HL-60 (cell line): ENCODE measurements at regions not wholly inside any gene's neighbourhood (a gene's known extent, or its start where the extent isn't known, plus 50 kb on each side); places are given as distances from the start of the nearest gene placed in this dataset.
A peak's percentile ranks its signal among the peaks of the same experiment; 100 is the strongest.

ENCODE experiments used
- DNase-seq, 2 experiments: peaks; one replicate each; pipeline ENCODE4 v3.0.0-alpha.2; 2010 to 2020; ENCODE audit warnings: low read depth in 1 of 2, low spot score in 1 of 2
- H3K27ac ChIP-seq: fragments of 250-450 bp; sonication (Bioruptor Pico); replicated peaks from 2 replicates; pipeline ENCODE4 v1.5.1; 2020; ENCODE audit warnings: mild to moderate bottlenecking, moderate library complexity
- H3K27me3 ChIP-seq: fragments of 250-450 bp; sonication (Bioruptor Pico); 2 replicates; pipeline ENCODE4 v1.5.1; 2021; ENCODE audit warnings: mild to moderate bottlenecking, moderate library complexity; ENCODE audit not compliant: insufficient read depth, poor library complexity, severe bottlenecking
- H3K4me3 ChIP-seq: replicated peaks from 2 replicates; pipeline ENCODE4 v1.5.1; 2011; ENCODE audit warnings: mild to moderate bottlenecking, control low read depth, low read length; ENCODE audit not compliant: insufficient read depth
- CTCF ChIP-seq: IDR thresholded peaks from one replicate; pipeline ENCODE4 v1.5.1; 2011; ENCODE audit warnings: low read length, control low read depth, inconsistent platforms; ENCODE audit not compliant: insufficient read depth
- GABPA ChIP-seq: IDR thresholded peaks from 2 replicates; pipeline ENCODE4 v1.6.1; 2012; ENCODE audit warnings: low read depth
- POLR2AphosphoS5 ChIP-seq: IDR thresholded peaks from 2 replicates; pipeline ENCODE4 v1.6.1; 2012; ENCODE audit warnings: low read depth
- SPI1 ChIP-seq: IDR thresholded peaks from 2 replicates; pipeline ENCODE4 v1.6.1; 2012; ENCODE audit warnings: low read depth, mild to moderate bottlenecking, borderline replicate concordance
- TF ChIP-seq, protein P1 (sequence below): IDR thresholded peaks from 2 replicates; pipeline ENCODE4 v1.6.1; 2012; ENCODE audit warnings: low read depth; ENCODE audit not compliant: insufficient replicate concordance

- H3K4me3 ChIP-seq = no peak overlapping the region
- DNase-seq = no peak
- TF ChIP-seq SPI1 = no peak
- TF ChIP-seq, protein P1, sequence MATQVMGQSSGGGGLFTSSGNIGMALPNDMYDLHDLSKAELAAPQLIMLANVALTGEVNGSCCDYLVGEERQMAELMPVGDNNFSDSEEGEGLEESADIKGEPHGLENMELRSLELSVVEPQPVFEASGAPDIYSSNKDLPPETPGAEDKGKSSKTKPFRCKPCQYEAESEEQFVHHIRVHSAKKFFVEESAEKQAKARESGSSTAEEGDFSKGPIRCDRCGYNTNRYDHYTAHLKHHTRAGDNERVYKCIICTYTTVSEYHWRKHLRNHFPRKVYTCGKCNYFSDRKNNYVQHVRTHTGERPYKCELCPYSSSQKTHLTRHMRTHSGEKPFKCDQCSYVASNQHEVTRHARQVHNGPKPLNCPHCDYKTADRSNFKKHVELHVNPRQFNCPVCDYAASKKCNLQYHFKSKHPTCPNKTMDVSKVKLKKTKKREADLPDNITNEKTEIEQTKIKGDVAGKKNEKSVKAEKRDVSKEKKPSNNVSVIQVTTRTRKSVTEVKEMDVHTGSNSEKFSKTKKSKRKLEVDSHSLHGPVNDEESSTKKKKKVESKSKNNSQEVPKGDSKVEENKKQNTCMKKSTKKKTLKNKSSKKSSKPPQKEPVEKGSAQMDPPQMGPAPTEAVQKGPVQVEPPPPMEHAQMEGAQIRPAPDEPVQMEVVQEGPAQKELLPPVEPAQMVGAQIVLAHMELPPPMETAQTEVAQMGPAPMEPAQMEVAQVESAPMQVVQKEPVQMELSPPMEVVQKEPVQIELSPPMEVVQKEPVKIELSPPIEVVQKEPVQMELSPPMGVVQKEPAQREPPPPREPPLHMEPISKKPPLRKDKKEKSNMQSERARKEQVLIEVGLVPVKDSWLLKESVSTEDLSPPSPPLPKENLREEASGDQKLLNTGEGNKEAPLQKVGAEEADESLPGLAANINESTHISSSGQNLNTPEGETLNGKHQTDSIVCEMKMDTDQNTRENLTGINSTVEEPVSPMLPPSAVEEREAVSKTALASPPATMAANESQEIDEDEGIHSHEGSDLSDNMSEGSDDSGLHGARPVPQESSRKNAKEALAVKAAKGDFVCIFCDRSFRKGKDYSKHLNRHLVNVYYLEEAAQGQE = no peak
- TF ChIP-seq POLR2AphosphoS5 = no peak
- TF ChIP-seq GABPA = no peak
- no peak for TF ChIP-seq CTCF
- no peaks in the 10 kb centered on the region for H3K27me3 ChIP-seq
- H3K27ac ChIP-seq = no peak overlapping the region
These were observed 227.7 kb upstream of the PEX5L start for GRCh38 chr3:180264479-180264878.

GRCh38 chr3:180265551-180265950, 228.8 kb upstream of the PEX5L start:
- no peak overlapping the region for H3K4me3 ChIP-seq
- TF ChIP-seq GABPA = no peak
- no peak for TF ChIP-seq SPI1
- TF ChIP-seq, protein P1 = no peak
- no peak for TF ChIP-seq POLR2AphosphoS5
- TF ChIP-seq CTCF = no peak
- H3K27ac ChIP-seq = no peak overlapping the region
- no peak for DNase-seq
- no peaks in the 10 kb centered on the region for H3K27me3 ChIP-seq

DNA sequence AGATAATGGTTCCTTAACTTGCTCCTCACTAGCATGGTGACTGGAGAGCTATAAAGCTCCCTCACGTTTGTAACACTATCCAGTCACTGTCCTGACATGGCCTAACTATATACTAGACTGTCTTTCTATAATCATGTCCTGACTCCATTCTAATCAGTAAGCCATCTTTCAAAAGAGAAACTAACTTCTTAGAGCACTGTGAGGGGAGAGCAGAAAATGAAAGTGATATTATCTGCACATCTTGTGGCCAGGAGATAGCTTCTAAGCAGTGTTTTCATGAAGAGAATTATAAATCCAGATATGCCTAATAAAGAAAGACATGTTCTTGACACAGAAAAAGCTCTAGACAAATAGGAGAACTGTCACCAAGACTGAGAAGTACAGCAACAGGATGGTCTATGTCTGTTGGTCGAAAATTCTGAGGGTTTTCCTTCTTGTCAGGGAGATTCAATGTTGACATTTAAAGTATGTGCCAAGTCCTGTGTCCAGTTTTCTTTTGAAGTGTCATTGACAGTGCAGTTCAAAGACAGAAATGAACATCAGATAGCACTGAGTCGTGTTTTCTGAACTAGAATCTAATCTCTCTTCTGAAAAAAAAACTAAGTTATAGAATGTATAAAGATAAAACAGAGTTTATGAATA, 230.6 kb upstream of the PEX5L start:
- Histone ChIP-seq H3K27ac (peak overlapping the region; percentile 40), H3K4me3 (no peak overlapping the region), H3K27me3 (no peaks in the 10 kb centered on the region)
- TF ChIP-seq CTCF = no peak
- DNase-seq = no peak

DNA sequence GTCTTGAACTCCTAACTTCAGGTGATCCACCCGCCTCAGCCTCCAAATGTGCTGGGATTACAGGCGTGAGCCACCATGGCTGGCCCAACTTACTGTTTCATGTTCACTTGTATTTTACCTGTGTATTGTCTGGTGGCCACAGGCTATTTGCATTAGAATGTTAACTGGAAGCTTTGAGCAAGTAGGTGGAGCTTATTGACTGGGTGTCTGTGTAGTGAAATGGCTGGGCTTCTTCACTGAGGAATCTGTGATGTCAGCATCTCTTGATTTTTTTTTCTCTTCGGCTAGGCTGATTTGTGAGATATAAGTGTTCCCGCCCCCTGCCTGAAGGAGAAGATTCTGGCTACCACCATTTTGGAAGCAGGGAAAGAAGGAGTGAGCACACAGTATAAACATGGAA, 237.8 kb upstream of the PEX5L start:
- no peaks in the 10 kb centered on the region for H3K27me3 ChIP-seq
- no peak overlapping the region for H3K27ac ChIP-seq
- no peak overlapping the region for H3K4me3 ChIP-seq
- no peak for DNase-seq
- TF ChIP-seq GABPA = no peak
- TF ChIP-seq, protein P1 = no peak
- TF ChIP-seq CTCF = no peak
- TF ChIP-seq SPI1 = no peak
- no peak for TF ChIP-seq POLR2AphosphoS5
